H9 (cell line): ENCODE measurements at regions not wholly inside any gene's neighbourhood (a gene's known extent, or its start where the extent isn't known, plus 50 kb on each side); places are given as distances from the start of the nearest gene placed in this dataset.

ENCODE experiments used
- DNase-seq: peaks from one replicate; pipeline ENCODE4 v3.0.0-alpha.2; 2017
- H2AFZ ChIP-seq: one replicate; pipeline ENCODE4 v1.6.1; 2013; ENCODE audit warnings: mild to moderate bottlenecking, low read length, control low read depth, moderate library complexity
- H2AK5ac ChIP-seq: 2 replicates; pipeline ENCODE4 v1.6.1; 2013; ENCODE audit warnings: low read length, control low read depth, mixed read lengths; ENCODE audit not compliant: insufficient read length
- H2BK120ac ChIP-seq: one replicate; pipeline ENCODE4 v1.6.1; 2013; ENCODE audit warnings: low read depth, mild to moderate bottlenecking, low read length, control low read depth, inconsistent platforms; ENCODE audit not compliant: poor library complexity, severe bottlenecking
- H2BK12ac ChIP-seq: 2 replicates; pipeline ENCODE4 v1.6.1; 2013; ENCODE audit warnings: low read length, control low read depth, mixed read lengths, low read depth; ENCODE audit not compliant: insufficient read length
- H2BK15ac ChIP-seq: 2 replicates; pipeline ENCODE4 v1.6.1; 2013; ENCODE audit warnings: low read depth, low read length, control low read depth
- H2BK20ac ChIP-seq: one replicate; pipeline ENCODE4 v1.6.1; 2013; ENCODE audit warnings: low read depth, mild to moderate bottlenecking, low read length, control low read depth, inconsistent platforms; ENCODE audit not compliant: poor library complexity, severe bottlenecking
- H2BK5ac ChIP-seq: 2 replicates; pipeline ENCODE4 v1.6.1; 2013; ENCODE audit warnings: low read length, control low read depth, mixed read lengths; ENCODE audit not compliant: insufficient read length
- H3K14ac ChIP-seq: 2 replicates; pipeline ENCODE4 v1.6.1; 2013; ENCODE audit warnings: low read length, control low read depth; ENCODE audit not compliant: insufficient read depth
- H3K18ac ChIP-seq: 2 replicates; pipeline ENCODE4 v1.6.1; 2013; ENCODE audit warnings: low read depth, mild to moderate bottlenecking, mixed read lengths, low read length, control low read depth; ENCODE audit not compliant: insufficient read length
- H3K23ac ChIP-seq: 2 replicates; pipeline ENCODE4 v1.6.1; 2013; ENCODE audit warnings: low read length, control low read depth, mixed read lengths, low read depth; ENCODE audit not compliant: insufficient read length
- H3K23me2 ChIP-seq: 2 replicates; pipeline ENCODE4 v1.6.1; 2013; ENCODE audit warnings: low read depth, mild to moderate bottlenecking, mixed read lengths, low read length, control low read depth; ENCODE audit not compliant: insufficient read length, poor library complexity, severe bottlenecking
- H3K27ac ChIP-seq: 2 replicates; pipeline ENCODE4 v1.5.1; 2013; ENCODE audit warnings: low read length, control low read depth, mixed read lengths, low read depth; ENCODE audit not compliant: insufficient read length
- H3K27me3 ChIP-seq: 2 replicates; pipeline ENCODE4 v1.6.1; 2013; ENCODE audit warnings: low read length, control low read depth, inconsistent platforms; ENCODE audit not compliant: insufficient read depth
- H3K4ac ChIP-seq: 2 replicates; pipeline ENCODE4 v1.6.1; 2013; ENCODE audit warnings: low read depth, mild to moderate bottlenecking, control low read depth, inconsistent platforms, low read length, moderate library complexity
- H3K4me1 ChIP-seq: 2 replicates; pipeline ENCODE4 v1.6.1; 2013; ENCODE audit warnings: low read length, control low read depth, inconsistent platforms; ENCODE audit not compliant: insufficient read depth
- H3K4me2 ChIP-seq: 2 replicates; pipeline ENCODE4 v1.6.1; 2013; ENCODE audit warnings: low read length, control low read depth, mixed read lengths; ENCODE audit not compliant: insufficient read length, insufficient read depth
- H3K56ac ChIP-seq: 2 replicates; pipeline ENCODE4 v1.6.1; 2013; ENCODE audit warnings: low read depth, mild to moderate bottlenecking, mixed read lengths, low read length, control low read depth; ENCODE audit not compliant: insufficient read length
- H3K79me1 ChIP-seq: 2 replicates; pipeline ENCODE4 v1.6.1; 2013; ENCODE audit warnings: low read depth, mild to moderate bottlenecking, moderate library complexity, low read length, control low read depth, inconsistent platforms; ENCODE audit not compliant: insufficient read depth, poor library complexity, severe bottlenecking
- H3K79me2 ChIP-seq: 2 replicates; pipeline ENCODE4 v1.6.1; 2013; ENCODE audit warnings: low read length, control low read depth, inconsistent platforms; ENCODE audit not compliant: insufficient read depth
- H3K9ac ChIP-seq: 2 replicates; pipeline ENCODE4 v1.6.1; 2013; ENCODE audit warnings: low read length, control low read depth, mixed read lengths; ENCODE audit not compliant: insufficient read length; ENCODE audit errors: extremely low read depth
- H3K9me3 ChIP-seq: one replicate; pipeline ENCODE4 v1.6.1; 2013; ENCODE audit warnings: low read depth, low read length, inconsistent platforms; ENCODE audit not compliant: control insufficient read depth
- H3T11ph ChIP-seq: one replicate; pipeline ENCODE4 v1.6.1; 2013; ENCODE audit warnings: mild to moderate bottlenecking, low read length, control low read depth, inconsistent platforms
- H4K20me1 ChIP-seq: one replicate; pipeline ENCODE4 v1.6.1; 2013; ENCODE audit not compliant: control insufficient read depth, insufficient read length, insufficient read depth
- H4K5ac ChIP-seq: 2 replicates; pipeline ENCODE4 v1.6.1; 2013; ENCODE audit warnings: low read depth, mild to moderate bottlenecking, mixed read lengths, low read length, control low read depth; ENCODE audit not compliant: insufficient read length
- H4K8ac ChIP-seq: replicated peaks from 2 replicates; pipeline ENCODE4 v1.6.1; 2013; ENCODE audit warnings: low read length, control low read depth, mixed read lengths, low read depth; ENCODE audit not compliant: insufficient read length
- H4K91ac ChIP-seq: 2 replicates; pipeline ENCODE4 v1.6.1; 2013; ENCODE audit warnings: low read depth, mild to moderate bottlenecking, moderate library complexity, mixed read lengths, low read length, control low read depth; ENCODE audit not compliant: insufficient read length
- H3K27ac Mint-ChIP-seq, 3 experiments: 2 replicates in 2 of 3; 3 replicates in 1 of 3; pipeline ENCODE4 v1.8.0; 2020 to 2021; ENCODE audit warnings: mixed read lengths in 3 of 3, mild to moderate bottlenecking in 1 of 3, moderate library complexity in 1 of 3
- H3K27me3 Mint-ChIP-seq: 2 replicates; pipeline ENCODE4 v1.8.0; 2021; ENCODE audit warnings: low read depth, mild to moderate bottlenecking, moderate library complexity, mixed read lengths
- H3K36me3 Mint-ChIP-seq, 3 experiments: 2 replicates in 2 of 3; 3 replicates in 1 of 3; pipeline ENCODE4 v1.8.0; 2020 to 2021; ENCODE audit warnings: low read depth in 3 of 3, mixed read lengths in 3 of 3; ENCODE audit not compliant: insufficient read depth in 1 of 3
- H3K4me1 Mint-ChIP-seq, 2 experiments: 2 replicates each; pipeline ENCODE4 v1.8.0; 2020; ENCODE audit warnings: mixed read lengths in 2 of 2
- H3K4me3 Mint-ChIP-seq, 2 experiments: 2 replicates in 1 of 2; 3 replicates in 1 of 2; pipeline ENCODE4 v1.8.0; 2020 to 2021; ENCODE audit warnings: mild to moderate bottlenecking in 2 of 2, mixed read lengths in 2 of 2, moderate library complexity in 1 of 2
- H3K9me3 Mint-ChIP-seq, 2 experiments: 2 replicates in 1 of 2; 3 replicates in 1 of 2; pipeline ENCODE4 v1.8.0; 2020; ENCODE audit warnings: mild to moderate bottlenecking in 2 of 2, mixed read lengths in 2 of 2, moderate library complexity in 1 of 2
- whole genome bisulfite sequencing: extraction: QIAGEN DNeasy Blood & Tissue Kit; methylation state at CpG from one replicate; pipeline ENCODE4 v1.1.7; 2013; ENCODE audit warnings: missing lambda C conversion rate, low lambda C conversion rate, mixed read lengths; ENCODE audit not compliant: insufficient read length; ENCODE audit errors: extremely low coverage; 5-methylcytosine and 5-hydroxymethylcytosine counted together
- TF ChIP-seq, protein P1 (sequence below): fragments of 200-600 bp; sonication (generic); conservative IDR thresholded peaks from 3 replicates; pipeline ENCODE4 v1.8.0; 2021; ENCODE audit warnings: antibody characterized with exemption, mild to moderate bottlenecking

- no peak overlapping the region for H3K18ac ChIP-seq
- H4K8ac ChIP-seq = no peak overlapping the region
- no peaks in the 10 kb centered on the region for H3K36me3 Mint-ChIP-seq
- H3K9me3 Mint-ChIP-seq = no peaks in the 10 kb centered on the region
- H3K56ac ChIP-seq = no peak overlapping the region
- H3K27me3 Mint-ChIP-seq = no peaks in the 10 kb centered on the region
- no peaks in the 10 kb centered on the region for H3K23me2 ChIP-seq
- peaks cover 11% of the 10 kb centered on the region in 2 experiments for H3K4me1 Mint-ChIP-seq
- no peak overlapping the region for H2BK15ac ChIP-seq
- no peak overlapping the region for H4K91ac ChIP-seq
- no peak overlapping the region for H4K5ac ChIP-seq
- no peaks in the 10 kb centered on the region; the same call in none of the 2 replicates for H3K4me1 ChIP-seq
- no peak overlapping the region for H3K23ac ChIP-seq
- no peak overlapping the region for H3K27ac Mint-ChIP-seq
- H3K79me2 ChIP-seq = no peaks in the 10 kb centered on the region
- H2AFZ ChIP-seq = no peak overlapping the region
- no peak overlapping the region for H3K14ac ChIP-seq
- H2BK12ac ChIP-seq = no peak overlapping the region
- TF ChIP-seq, protein P1, sequence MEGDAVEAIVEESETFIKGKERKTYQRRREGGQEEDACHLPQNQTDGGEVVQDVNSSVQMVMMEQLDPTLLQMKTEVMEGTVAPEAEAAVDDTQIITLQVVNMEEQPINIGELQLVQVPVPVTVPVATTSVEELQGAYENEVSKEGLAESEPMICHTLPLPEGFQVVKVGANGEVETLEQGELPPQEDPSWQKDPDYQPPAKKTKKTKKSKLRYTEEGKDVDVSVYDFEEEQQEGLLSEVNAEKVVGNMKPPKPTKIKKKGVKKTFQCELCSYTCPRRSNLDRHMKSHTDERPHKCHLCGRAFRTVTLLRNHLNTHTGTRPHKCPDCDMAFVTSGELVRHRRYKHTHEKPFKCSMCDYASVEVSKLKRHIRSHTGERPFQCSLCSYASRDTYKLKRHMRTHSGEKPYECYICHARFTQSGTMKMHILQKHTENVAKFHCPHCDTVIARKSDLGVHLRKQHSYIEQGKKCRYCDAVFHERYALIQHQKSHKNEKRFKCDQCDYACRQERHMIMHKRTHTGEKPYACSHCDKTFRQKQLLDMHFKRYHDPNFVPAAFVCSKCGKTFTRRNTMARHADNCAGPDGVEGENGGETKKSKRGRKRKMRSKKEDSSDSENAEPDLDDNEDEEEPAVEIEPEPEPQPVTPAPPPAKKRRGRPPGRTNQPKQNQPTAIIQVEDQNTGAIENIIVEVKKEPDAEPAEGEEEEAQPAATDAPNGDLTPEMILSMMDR = no peak
- H3K27ac ChIP-seq = no peak overlapping the region
- no peak overlapping the region for H3K4me2 ChIP-seq
- no peaks in the 10 kb centered on the region for H3K9me3 ChIP-seq
- no CpG with 5 or more reads among the region's 2 CpGs for WGBS
- no peak overlapping the region for H3K4ac ChIP-seq
- no peak overlapping the region for H2BK120ac ChIP-seq
- H3K27me3 ChIP-seq = no peaks in the 10 kb centered on the region
- no peak overlapping the region for H3T11ph ChIP-seq
- no peaks in the 10 kb centered on the region for H3K79me1 ChIP-seq
- H4K20me1 ChIP-seq = no peaks in the 10 kb centered on the region
- no peak overlapping the region for H3K4me3 Mint-ChIP-seq
- DNase-seq = no peak
- no peak overlapping the region for H2BK20ac ChIP-seq
- H2BK5ac ChIP-seq = no peak overlapping the region
- no peak overlapping the region for H3K9ac ChIP-seq
- no peak overlapping the region for H2AK5ac ChIP-seq
Observed at GRCh38 chr3:180184816-180185215, 148.1 kb upstream of the PEX5L start.
